ENCODE measurements at regions not wholly inside any gene's neighbourhood (a gene's known extent, or its start where the extent isn't known, plus 50 kb on each side); places are given as distances from the start of the nearest gene placed in this dataset.

DNA sequence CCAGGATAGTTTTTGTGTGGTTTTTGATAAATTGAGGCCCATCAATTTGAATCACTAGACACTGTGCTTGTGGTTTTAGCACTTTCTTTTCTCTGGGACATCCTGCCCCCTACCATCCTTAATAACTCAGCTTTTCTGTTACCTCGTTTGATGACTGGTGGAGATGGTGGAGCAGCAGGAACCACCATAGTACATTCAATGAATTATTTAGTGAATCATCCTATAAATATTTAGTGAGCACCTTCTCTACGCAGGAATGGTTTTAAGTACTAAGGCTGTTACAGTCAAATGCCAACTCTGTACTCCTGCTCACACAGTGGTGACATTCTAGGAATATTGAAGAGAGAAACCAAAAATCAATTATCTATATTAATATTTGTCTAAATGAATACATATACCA lies 585.2 kb downstream of the HAO1 start:
- no peak for TF ChIP-seq LEF1 (IDR thresholded peaks at IDR 0.05; ENCODE audit: borderline replicate concordance)
- TF ChIP-seq ARNT (IDR thresholded peaks at IDR 0.05), result no peak
- TF ChIP-seq FOXK2 (IDR thresholded peaks at IDR 0.05), result no peak
